ENCODE measurements at regions not wholly inside any gene's neighbourhood (a gene's known extent, or its start where the extent isn't known, plus 50 kb on each side); places are given as distances from the start of the nearest gene placed in this dataset.

DNA sequence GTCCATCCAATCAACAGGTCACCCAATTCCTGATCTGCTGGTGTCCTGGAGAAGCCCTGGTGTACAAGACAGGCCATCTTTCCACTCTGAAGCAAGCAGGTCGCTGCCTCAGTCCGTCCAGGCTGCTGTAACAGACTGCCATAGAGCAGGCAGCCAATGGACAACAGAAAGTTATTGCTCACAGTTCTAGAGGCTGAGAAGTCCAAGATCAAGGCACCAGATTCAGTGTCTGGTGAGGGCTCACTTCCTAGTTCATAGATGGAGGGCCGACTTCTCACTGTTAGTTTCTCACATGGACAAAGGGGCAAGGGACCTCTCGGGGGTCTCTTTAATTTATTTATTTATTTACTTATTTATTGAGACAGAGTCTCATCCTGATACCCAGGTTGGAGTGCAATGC, 74.8 kb downstream of the CD24 start:
- TF ChIP-seq, protein P1, sequence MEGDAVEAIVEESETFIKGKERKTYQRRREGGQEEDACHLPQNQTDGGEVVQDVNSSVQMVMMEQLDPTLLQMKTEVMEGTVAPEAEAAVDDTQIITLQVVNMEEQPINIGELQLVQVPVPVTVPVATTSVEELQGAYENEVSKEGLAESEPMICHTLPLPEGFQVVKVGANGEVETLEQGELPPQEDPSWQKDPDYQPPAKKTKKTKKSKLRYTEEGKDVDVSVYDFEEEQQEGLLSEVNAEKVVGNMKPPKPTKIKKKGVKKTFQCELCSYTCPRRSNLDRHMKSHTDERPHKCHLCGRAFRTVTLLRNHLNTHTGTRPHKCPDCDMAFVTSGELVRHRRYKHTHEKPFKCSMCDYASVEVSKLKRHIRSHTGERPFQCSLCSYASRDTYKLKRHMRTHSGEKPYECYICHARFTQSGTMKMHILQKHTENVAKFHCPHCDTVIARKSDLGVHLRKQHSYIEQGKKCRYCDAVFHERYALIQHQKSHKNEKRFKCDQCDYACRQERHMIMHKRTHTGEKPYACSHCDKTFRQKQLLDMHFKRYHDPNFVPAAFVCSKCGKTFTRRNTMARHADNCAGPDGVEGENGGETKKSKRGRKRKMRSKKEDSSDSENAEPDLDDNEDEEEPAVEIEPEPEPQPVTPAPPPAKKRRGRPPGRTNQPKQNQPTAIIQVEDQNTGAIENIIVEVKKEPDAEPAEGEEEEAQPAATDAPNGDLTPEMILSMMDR (IDR thresholded peaks at IDR 0.05), result no peak
- TF ChIP-seq POLR2A (IDR thresholded peaks at IDR 0.05), result no peak

Measured in prostate gland (tissue), 2 donors.